Activated naive CD8-positive, alpha-beta T cell treated with anti-CD3 and anti-CD28 coated beads, Interleukin-2, amount 50 U/mL, for 24 hours (primary cell): ENCODE measurements at regions not wholly inside any gene's neighbourhood (a gene's known extent, or its start where the extent isn't known, plus 50 kb on each side); places are given as distances from the start of the nearest gene placed in this dataset.

Source experiments
- ATAC-seq: fragments of 150-1000 bp; cut with Tn5 transposase; one replicate; pipeline ENCODE4 v1.10.0; 2021
- DNase-seq: peaks from one replicate; pipeline ENCODE4 v3.0.0; 2021
- H3K27ac Mint-ChIP-seq: one replicate; pipeline ENCODE4 v1.8.0; 2021; ENCODE audit warnings: mild to moderate bottlenecking, mixed read lengths
- H3K27me3 Mint-ChIP-seq: one replicate; pipeline ENCODE4 v1.8.0; 2021; ENCODE audit warnings: mixed read lengths
- H3K36me3 Mint-ChIP-seq: one replicate; pipeline ENCODE4 v1.8.0; 2021; ENCODE audit warnings: low read depth, mixed read lengths
- H3K4me1 Mint-ChIP-seq: one replicate; pipeline ENCODE4 v1.8.0; 2021; ENCODE audit warnings: mixed read lengths
- H3K4me3 Mint-ChIP-seq: one replicate; pipeline ENCODE4 v1.8.0; 2021; ENCODE audit warnings: mild to moderate bottlenecking, moderate library complexity, mixed read lengths
- H3K9me3 Mint-ChIP-seq: one replicate; pipeline ENCODE4 v1.8.0; 2021; ENCODE audit warnings: mixed read lengths

DNA sequence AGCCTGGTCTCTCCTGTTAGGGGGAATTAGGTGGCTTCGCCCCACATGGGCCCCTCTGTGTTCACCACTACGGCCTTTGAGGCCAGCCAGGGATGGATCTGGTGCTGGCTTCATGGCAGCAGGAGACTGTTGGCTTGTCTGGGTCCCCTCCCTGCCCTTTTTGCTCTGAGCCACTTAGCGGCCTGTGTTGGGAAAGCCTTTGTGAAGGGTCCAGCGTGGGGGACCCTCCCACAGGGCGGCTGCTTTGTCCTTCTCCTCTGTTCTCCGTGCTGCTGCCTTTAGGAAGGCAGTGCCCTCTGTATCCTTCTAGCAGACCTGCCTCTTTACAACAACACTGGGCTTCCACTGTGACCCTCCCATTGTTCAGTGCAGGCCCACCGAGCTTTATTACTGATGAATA is 118.4 kb downstream of the TSN start:
- Mint-ChIP-seq H3K9me3 (no peaks in the 10 kb centered on the region), H3K27ac (no peak overlapping the region), H3K36me3 (no peaks in the 10 kb centered on the region), H3K27me3 (no peaks in the 10 kb centered on the region), H3K4me1 (no peaks in the 10 kb centered on the region), H3K4me3 (no peak overlapping the region)
- no peak for DNase-seq
- ATAC-seq, result no peak

DNA sequence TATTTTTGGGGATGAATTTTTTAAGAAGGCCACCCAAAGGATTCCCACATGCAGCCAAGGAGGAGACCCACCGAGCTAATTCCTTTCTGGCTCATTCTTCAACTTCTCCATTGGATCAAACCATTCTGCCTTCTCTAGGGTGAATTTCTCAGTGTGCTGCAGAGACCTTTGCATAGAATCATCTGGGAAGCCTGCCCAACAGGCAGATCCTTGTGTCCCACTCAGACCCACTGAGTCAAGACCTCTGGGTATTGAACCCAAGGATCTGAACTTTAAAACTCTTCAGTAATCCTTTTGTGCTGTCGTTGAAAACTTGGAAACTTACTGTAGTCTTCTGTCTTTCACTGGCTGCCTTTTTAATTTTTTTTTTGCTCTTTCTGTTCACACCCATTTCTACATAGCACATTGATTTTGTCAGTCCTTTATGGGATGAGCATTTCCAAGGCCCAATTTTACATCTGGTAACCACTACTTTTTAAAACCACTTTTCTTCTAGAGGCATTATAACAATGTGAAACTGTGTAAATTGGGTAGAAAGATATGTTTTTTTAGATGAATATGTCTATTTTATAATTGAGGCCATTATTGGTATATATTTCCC is 120.2 kb downstream of the TSN start:
- Mint-ChIP-seq H3K27me3 (peaks cover 7% of the 10 kb centered on the region), H3K27ac (no peak overlapping the region), H3K4me3 (no peak overlapping the region), H3K4me1 (no peaks in the 10 kb centered on the region), H3K36me3 (no peaks in the 10 kb centered on the region), H3K9me3 (no peaks in the 10 kb centered on the region)
- ATAC-seq, result no peak
- no peak for DNase-seq

GRCh38 chr2:121877366-121877765 is 121.9 kb downstream of the TSN start:
- no peaks in the 10 kb centered on the region for H3K9me3 Mint-ChIP-seq
- no peaks in the 10 kb centered on the region for H3K36me3 Mint-ChIP-seq
- peaks cover 11% of the 10 kb centered on the region for H3K27me3 Mint-ChIP-seq
- ATAC-seq, result no peak
- no peak overlapping the region for H3K4me3 Mint-ChIP-seq
- H3K27ac Mint-ChIP-seq, result no peak overlapping the region
- no peaks in the 10 kb centered on the region for H3K4me1 Mint-ChIP-seq
- DNase-seq, result no peak

DNA sequence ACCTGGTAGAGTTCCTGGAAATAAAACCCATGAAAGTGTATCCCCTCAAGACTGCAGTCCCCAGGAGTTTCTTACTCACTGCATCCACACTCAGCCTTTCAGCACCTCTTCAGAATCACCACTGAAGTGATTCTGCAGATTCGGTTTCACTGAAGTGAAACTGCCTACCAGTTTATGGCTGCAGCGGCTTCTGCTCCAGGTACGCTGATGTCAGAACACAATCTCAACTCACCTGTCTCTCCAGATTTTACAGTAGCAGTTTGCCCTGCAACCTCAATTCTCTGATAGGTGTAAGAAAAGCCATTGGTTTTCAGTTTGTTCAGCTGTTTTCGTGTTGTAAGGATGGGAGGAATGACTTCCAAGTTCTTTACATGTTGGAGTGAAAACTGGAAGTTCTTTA is 124.8 kb downstream of the TSN start:
- peaks cover 11% of the 10 kb centered on the region for H3K27me3 Mint-ChIP-seq
- H3K4me1 Mint-ChIP-seq, result no peaks in the 10 kb centered on the region
- no peak for ATAC-seq
- no peaks in the 10 kb centered on the region for H3K36me3 Mint-ChIP-seq
- no peak overlapping the region for H3K27ac Mint-ChIP-seq
- no peak overlapping the region for H3K4me3 Mint-ChIP-seq
- no peak for DNase-seq
- H3K9me3 Mint-ChIP-seq, result no peaks in the 10 kb centered on the region

- DNase-seq (no peak), ATAC-seq (no peak)
- Mint-ChIP-seq H3K4me3 (no peak overlapping the region), H3K27me3 (peaks cover 11% of the 10 kb centered on the region), H3K27ac (no peak overlapping the region), H3K4me1 (no peaks in the 10 kb centered on the region), H3K36me3 (no peaks in the 10 kb centered on the region), H3K9me3 (no peaks in the 10 kb centered on the region)
Observed at GRCh38 chr2:121881038-121881437, 125.6 kb downstream of the TSN start.

- Mint-ChIP-seq H3K9me3 (no peaks in the 10 kb centered on the region), H3K36me3 (no peaks in the 10 kb centered on the region), H3K4me1 (no peaks in the 10 kb centered on the region), H3K4me3 (no peak overlapping the region), H3K27ac (no peak overlapping the region), H3K27me3 (peaks cover 11% of the 10 kb centered on the region)
- ATAC-seq, result no peak
- DNase-seq, result no peak
Observed at GRCh38 chr2:121881950-121882349, 126.5 kb downstream of the TSN start.

DNA sequence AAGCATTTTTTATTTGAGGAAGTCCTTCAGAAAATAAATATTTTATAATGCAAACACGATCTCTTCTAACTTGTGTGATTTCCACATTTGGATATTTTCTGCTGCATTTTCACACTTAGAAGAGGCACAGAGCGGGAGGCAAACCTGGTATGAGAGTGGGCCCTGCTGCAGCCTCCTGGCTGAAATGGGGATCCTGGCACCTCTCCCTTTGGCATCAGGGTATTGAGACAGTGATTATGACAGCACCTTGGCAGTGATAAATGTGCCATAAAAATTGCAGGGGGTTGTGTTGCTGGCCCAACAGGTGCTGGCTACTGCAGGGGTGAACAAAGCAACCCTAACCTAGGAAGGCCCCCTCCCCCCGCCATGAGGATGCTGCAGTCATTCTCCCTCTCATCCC is 128.6 kb downstream of the TSN start:
- no peak overlapping the region for H3K4me3 Mint-ChIP-seq
- H3K4me1 Mint-ChIP-seq, result no peaks in the 10 kb centered on the region
- H3K27ac Mint-ChIP-seq, result no peak overlapping the region
- DNase-seq, result no peak
- peaks cover 11% of the 10 kb centered on the region for H3K27me3 Mint-ChIP-seq
- no peaks in the 10 kb centered on the region for H3K9me3 Mint-ChIP-seq
- no peak for ATAC-seq
- no peaks in the 10 kb centered on the region for H3K36me3 Mint-ChIP-seq

DNA sequence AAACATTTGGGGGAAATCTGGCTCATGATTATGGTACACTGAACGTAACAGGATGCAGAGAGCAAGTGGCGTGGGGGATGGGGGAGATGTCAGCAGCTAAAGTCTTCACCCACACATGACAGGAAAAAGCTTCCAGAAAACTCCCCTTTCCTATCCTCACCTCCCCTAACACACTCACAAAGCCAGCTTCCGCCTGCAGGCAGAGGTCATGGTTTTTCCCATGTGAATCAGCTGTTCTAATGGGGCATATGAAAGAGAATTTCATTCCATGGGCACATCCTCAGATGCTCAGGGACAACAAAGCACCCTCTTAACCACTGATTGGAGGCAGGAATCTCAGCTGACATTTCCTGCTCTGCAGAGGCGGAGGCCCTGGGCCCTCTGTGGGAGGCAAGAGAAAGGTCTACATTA is 129.1 kb downstream of the TSN start:
- no peak for ATAC-seq
- DNase-seq, result no peak
- peaks cover 7% of the 10 kb centered on the region for H3K27me3 Mint-ChIP-seq
- no peak overlapping the region for H3K27ac Mint-ChIP-seq
- no peaks in the 10 kb centered on the region for H3K36me3 Mint-ChIP-seq
- no peaks in the 10 kb centered on the region for H3K9me3 Mint-ChIP-seq
- no peak overlapping the region for H3K4me3 Mint-ChIP-seq
- no peaks in the 10 kb centered on the region for H3K4me1 Mint-ChIP-seq

DNA sequence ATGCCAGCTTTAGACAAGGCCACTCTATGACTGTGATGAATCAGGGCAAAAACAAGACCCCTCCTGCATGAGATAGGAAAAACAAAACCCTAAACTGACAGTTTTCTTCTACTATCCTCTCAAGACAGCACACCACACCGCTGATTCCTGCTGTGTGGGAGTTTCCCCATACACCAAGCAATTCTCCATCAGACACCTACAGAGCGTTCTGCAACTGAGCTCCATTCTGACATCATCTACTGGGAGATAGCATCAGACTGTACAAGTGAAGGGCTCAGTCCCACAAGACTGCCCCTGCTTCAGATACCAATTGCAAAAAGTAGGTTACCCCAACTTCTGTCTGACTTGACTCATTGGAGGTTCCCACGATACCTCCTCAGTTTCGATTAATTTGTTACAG is 130.6 kb downstream of the TSN start:
- no peak for DNase-seq
- Mint-ChIP-seq H3K27me3 (peaks cover 2% of the 10 kb centered on the region), H3K36me3 (no peaks in the 10 kb centered on the region), H3K9me3 (no peaks in the 10 kb centered on the region), H3K4me3 (no peak overlapping the region), H3K4me1 (no peaks in the 10 kb centered on the region), H3K27ac (no peak overlapping the region)
- no peak for ATAC-seq

DNA sequence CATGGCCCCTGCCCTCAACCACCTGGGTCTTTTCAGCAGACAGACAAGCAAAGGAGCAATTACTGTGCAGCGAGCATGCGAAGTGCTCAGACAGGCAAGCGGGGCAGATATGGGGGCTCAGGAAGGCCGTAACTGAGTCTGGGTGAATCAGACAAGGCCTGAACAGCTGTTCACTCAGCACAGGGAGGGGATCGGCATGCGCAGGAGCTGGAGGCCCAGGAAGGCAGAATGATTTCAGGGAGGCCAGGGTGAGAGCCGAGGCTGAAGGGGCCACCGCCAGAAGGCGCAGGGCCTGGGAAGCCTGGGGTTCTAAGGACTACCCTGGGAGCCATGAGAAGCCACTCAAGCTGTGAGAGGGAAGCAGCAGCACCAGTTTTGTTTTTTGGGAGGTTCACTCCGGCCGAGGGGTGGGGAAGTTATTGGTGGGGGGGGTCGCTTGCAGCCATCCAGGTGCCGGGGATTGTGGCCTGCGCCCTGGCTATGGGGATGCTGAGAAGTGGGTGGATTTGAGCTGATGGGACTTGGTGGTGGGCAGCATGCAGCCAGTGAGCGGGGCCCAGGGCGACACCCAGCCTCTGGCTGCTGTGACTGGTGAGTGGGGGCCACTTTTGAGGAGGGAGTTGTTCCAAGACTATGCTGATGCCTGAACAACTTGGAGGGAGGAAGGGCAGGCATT is 132.2 kb downstream of the TSN start:
- Mint-ChIP-seq H3K27me3 (no peaks in the 10 kb centered on the region), H3K9me3 (no peaks in the 10 kb centered on the region), H3K36me3 (no peaks in the 10 kb centered on the region), H3K27ac (no peak overlapping the region), H3K4me3 (no peak overlapping the region), H3K4me1 (no peaks in the 10 kb centered on the region)
- DNase-seq, result no peak
- no peak for ATAC-seq

DNA sequence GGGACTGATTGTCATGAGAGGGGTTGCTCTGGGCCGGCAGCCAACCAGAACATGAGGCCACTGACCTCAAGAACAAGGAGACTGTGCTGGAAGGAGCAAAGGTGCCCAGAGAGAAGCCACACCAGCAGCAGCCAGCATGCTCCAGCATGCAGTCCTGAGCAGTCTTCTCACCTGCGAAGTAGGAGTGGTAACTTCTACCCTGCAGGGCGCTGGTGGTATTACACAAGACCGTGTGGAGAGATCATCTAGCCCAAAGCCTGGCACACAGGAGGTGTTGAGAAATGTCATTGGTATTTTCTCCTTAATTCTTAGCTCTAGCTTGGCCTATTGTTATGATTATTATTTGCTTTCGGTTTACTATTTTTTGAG is 132.7 kb downstream of the TSN start:
- DNase-seq (peak; percentile 35), ATAC-seq (peak; percentile 61)
- H3K36me3 Mint-ChIP-seq, result no peaks in the 10 kb centered on the region
- H3K4me1 Mint-ChIP-seq, result no peaks in the 10 kb centered on the region
- no peaks in the 10 kb centered on the region for H3K9me3 Mint-ChIP-seq
- no peaks in the 10 kb centered on the region for H3K27me3 Mint-ChIP-seq
- H3K4me3 Mint-ChIP-seq, result no peak overlapping the region
- H3K27ac Mint-ChIP-seq, result no peak overlapping the region

GRCh38 chr2:121890041-121890440 is 134.6 kb downstream of the TSN start:
- no peaks in the 10 kb centered on the region for H3K36me3 Mint-ChIP-seq
- H3K4me3 Mint-ChIP-seq, result no peak overlapping the region
- no peaks in the 10 kb centered on the region for H3K27me3 Mint-ChIP-seq
- H3K9me3 Mint-ChIP-seq, result no peaks in the 10 kb centered on the region
- H3K4me1 Mint-ChIP-seq, result no peaks in the 10 kb centered on the region
- ATAC-seq (no peak), DNase-seq (no peak)
- H3K27ac Mint-ChIP-seq, result no peak overlapping the region

GRCh38 chr2:121895723-121896571 is 140.5 kb downstream of the TSN start:
- H3K27ac Mint-ChIP-seq, result no peak overlapping the region
- H3K4me1 Mint-ChIP-seq, result no peaks in the 10 kb centered on the region
- no peaks in the 10 kb centered on the region for H3K9me3 Mint-ChIP-seq
- ATAC-seq, result no peak
- H3K4me3 Mint-ChIP-seq, result no peak overlapping the region
- H3K27me3 Mint-ChIP-seq, result no peaks in the 10 kb centered on the region
- H3K36me3 Mint-ChIP-seq, result no peaks in the 10 kb centered on the region
- no peak for DNase-seq

GRCh38 chr2:121897335-121897970 is 142.0 kb downstream of the TSN start:
- Mint-ChIP-seq H3K36me3 (no peaks in the 10 kb centered on the region), H3K27me3 (no peaks in the 10 kb centered on the region), H3K27ac (no peak overlapping the region), H3K4me1 (no peaks in the 10 kb centered on the region), H3K9me3 (no peaks in the 10 kb centered on the region), H3K4me3 (no peak overlapping the region)
- ATAC-seq, result peak; percentile 57
- DNase-seq, result peak; percentile 7

GRCh38 chr2:121898483-121898882 is 143.0 kb downstream of the TSN start:
- ATAC-seq (no peak), DNase-seq (no peak)
- Mint-ChIP-seq H3K27ac (no peak overlapping the region), H3K36me3 (no peaks in the 10 kb centered on the region), H3K4me3 (no peak overlapping the region), H3K4me1 (no peaks in the 10 kb centered on the region), H3K27me3 (no peaks in the 10 kb centered on the region), H3K9me3 (no peaks in the 10 kb centered on the region)
